ENCODE measurements at regions not wholly inside any gene's neighbourhood (a gene's known extent, or its start where the extent isn't known, plus 50 kb on each side); places are given as distances from the start of the nearest gene placed in this dataset.

GRCh38 chr9:87826331-87826730, 56.3 kb upstream of the SPATA31E1 start:
- no peak overlapping the region for H3K4me3 ChIP-seq (ENCODE audit: low read depth, low read length)
- TF ChIP-seq, protein P1, sequence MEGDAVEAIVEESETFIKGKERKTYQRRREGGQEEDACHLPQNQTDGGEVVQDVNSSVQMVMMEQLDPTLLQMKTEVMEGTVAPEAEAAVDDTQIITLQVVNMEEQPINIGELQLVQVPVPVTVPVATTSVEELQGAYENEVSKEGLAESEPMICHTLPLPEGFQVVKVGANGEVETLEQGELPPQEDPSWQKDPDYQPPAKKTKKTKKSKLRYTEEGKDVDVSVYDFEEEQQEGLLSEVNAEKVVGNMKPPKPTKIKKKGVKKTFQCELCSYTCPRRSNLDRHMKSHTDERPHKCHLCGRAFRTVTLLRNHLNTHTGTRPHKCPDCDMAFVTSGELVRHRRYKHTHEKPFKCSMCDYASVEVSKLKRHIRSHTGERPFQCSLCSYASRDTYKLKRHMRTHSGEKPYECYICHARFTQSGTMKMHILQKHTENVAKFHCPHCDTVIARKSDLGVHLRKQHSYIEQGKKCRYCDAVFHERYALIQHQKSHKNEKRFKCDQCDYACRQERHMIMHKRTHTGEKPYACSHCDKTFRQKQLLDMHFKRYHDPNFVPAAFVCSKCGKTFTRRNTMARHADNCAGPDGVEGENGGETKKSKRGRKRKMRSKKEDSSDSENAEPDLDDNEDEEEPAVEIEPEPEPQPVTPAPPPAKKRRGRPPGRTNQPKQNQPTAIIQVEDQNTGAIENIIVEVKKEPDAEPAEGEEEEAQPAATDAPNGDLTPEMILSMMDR (IDR thresholded peaks at IDR 0.05; ENCODE audit: insufficient read depth, low read depth, low read length) = no peak
- DNase-seq (ENCODE audit: low read depth) = no peak

DNA sequence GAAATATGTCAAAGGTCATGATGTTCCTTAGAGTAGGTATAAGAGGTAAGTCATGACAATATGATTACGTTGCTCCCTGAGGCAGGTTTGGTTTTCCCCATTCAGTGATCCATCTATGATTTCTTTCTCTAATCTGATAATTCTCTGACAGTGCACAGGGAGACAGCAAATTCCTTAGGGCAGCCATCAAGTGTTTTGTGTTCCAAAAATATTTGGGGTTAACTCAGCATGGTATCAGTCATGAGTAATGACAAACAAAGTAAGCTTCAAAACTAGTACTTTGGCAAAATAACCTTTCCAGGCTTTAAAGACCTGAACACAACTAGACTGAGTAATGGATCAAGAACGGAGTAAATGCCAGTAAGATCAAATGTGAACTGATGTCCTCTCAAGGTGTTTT, 55.3 kb upstream of the SPATA31E1 start:
- no peak for DNase-seq (ENCODE audit: low read depth)
- no peak overlapping the region for H3K4me3 ChIP-seq (ENCODE audit: low read depth, low read length)
- TF ChIP-seq, protein P1 (IDR thresholded peaks at IDR 0.05; ENCODE audit: insufficient read depth, low read depth, low read length) = no peak

GRCh38 chr9:87829756-87830155, 52.9 kb upstream of the SPATA31E1 start:
- TF ChIP-seq, protein P1 (IDR thresholded peaks at IDR 0.05; ENCODE audit: insufficient read depth, low read depth, low read length) = no peak
- DNase-seq (ENCODE audit: low read depth) = no peak
- H3K4me3 ChIP-seq (ENCODE audit: low read depth, low read length) = no peak overlapping the region

DNA sequence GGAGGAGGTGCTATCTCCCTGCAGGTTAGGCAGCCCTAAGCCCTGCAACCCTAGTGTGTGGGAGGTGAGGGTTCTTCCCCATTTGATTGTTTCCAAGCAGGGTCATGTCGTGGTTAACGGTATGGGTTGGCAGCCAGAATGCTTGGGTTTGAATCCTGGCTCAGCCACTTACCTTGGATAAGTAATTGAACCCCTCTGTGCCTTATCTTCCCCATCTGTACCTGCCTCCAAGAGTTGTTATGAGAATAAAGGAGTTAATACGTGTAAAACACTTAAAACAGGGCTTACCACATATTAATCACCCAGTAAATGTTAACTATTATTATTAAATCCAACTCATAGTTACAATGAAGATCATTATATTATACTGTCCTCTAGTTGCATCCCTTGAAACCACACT, 52.2 kb upstream of the SPATA31E1 start:
- no peak overlapping the region for H3K4me3 ChIP-seq (ENCODE audit: low read depth, low read length)
- no peak for DNase-seq (ENCODE audit: low read depth)
- TF ChIP-seq, protein P1 (IDR thresholded peaks at IDR 0.05; ENCODE audit: insufficient read depth, low read depth, low read length) = no peak

DNA sequence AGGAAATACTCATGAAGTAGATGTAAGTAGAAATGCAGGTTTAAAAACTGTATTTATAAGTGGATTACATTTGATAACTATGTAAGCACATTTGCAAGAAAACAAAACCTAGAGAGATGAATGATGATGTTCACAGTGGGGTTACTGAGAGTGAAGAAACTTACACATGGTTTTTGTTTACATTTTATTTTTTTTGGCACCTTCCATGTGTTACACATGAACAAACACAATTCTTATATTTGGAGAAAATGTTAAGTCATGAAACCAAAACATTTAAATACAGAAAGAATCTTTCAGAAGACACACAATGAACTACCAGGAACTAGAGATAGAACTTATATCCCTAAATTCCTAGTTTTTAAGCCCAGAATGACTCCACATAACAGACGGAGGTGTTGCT, 51.5 kb upstream of the SPATA31E1 start:
- no peak overlapping the region for H3K4me3 ChIP-seq (ENCODE audit: low read depth, low read length)
- DNase-seq (ENCODE audit: low read depth) = no peak
- TF ChIP-seq, protein P1 (IDR thresholded peaks at IDR 0.05; ENCODE audit: insufficient read depth, low read depth, low read length) = no peak
